ENCODE measurements at regions not wholly inside any gene's neighbourhood (a gene's known extent, or its start where the extent isn't known, plus 50 kb on each side); places are given as distances from the start of the nearest gene placed in this dataset.

GRCh38 chr12:60257063-60257462 lies 661.2 kb downstream of the SLC16A7 start:
- TF ChIP-seq CTCF (conservative IDR thresholded peaks at IDR 0.05; ENCODE audit: low read length): peak; percentile 31
- no peak for TF ChIP-seq EZH2phosphoT487 (IDR thresholded peaks at IDR 0.05; ENCODE audit: borderline replicate concordance)

Data from Loucy (cell line).